GM21723 (cell line): ENCODE measurements at regions not wholly inside any gene's neighbourhood (a gene's known extent, or its start where the extent isn't known, plus 50 kb on each side); places are given as distances from the start of the nearest gene placed in this dataset.
A peak's percentile ranks its signal among the peaks of the same experiment; 100 is the strongest.

Experiments used
- ATAC-seq: cut with Tn5 transposase; IDR thresholded peaks from one replicate; pipeline ENCODE4 v1.9.1; 2021; ENCODE audit warnings: mild to moderate bottlenecking, moderate library complexity; ENCODE audit not compliant: unreplicated experiment

- ATAC-seq = peak; percentile 46
Observed at GRCh38 chr5:6274846-6275543, 103.4 kb downstream of the MED10 start.

- ATAC-seq = no peak
Observed at GRCh38 chr5:6273749-6274148, 104.6 kb downstream of the MED10 start.

GRCh38 chr5:6273090-6273735, 105.1 kb downstream of the MED10 start:
- ATAC-seq = peak; percentile 77

GRCh38 chr5:6269925-6270324, 108.4 kb downstream of the MED10 start:
- ATAC-seq = no peak

GRCh38 chr5:6266671-6267197, 111.6 kb downstream of the MED10 start:
- no peak for ATAC-seq

GRCh38 chr5:6264394-6264793, 114.0 kb downstream of the MED10 start:
- no peak for ATAC-seq

GRCh38 chr5:6262651-6263363, 115.5 kb downstream of the MED10 start:
- ATAC-seq = no peak

GRCh38 chr5:6261668-6262067, 116.7 kb downstream of the MED10 start:
- no peak for ATAC-seq

- ATAC-seq = no peak
Observed at GRCh38 chr5:6261256-6261655, 117.1 kb downstream of the MED10 start.

GRCh38 chr5:6260846-6261245, 117.5 kb downstream of the MED10 start:
- no peak for ATAC-seq

- ATAC-seq = no peak
Observed at GRCh38 chr5:6256901-6257300, 121.4 kb downstream of the MED10 start.

- no peak for ATAC-seq
Observed at GRCh38 chr5:6255956-6256355, 122.4 kb downstream of the MED10 start.

GRCh38 chr5:6253846-6254245, 124.5 kb downstream of the MED10 start:
- no peak for ATAC-seq

- ATAC-seq = no peak
Observed at GRCh38 chr5:6253281-6253680, 125.1 kb downstream of the MED10 start.

GRCh38 chr5:6252581-6252980, 125.8 kb downstream of the MED10 start:
- no peak for ATAC-seq

- ATAC-seq = no peak
Observed at GRCh38 chr5:6251565-6252102, 126.7 kb downstream of the MED10 start.

- ATAC-seq = no peak
Observed at GRCh38 chr5:6250121-6250520, 128.2 kb downstream of the MED10 start.

GRCh38 chr5:6248132-6248531, 130.2 kb downstream of the MED10 start:
- ATAC-seq = no peak

- no peak for ATAC-seq
Observed at GRCh38 chr5:6246820-6247437, 131.4 kb downstream of the MED10 start.

GRCh38 chr5:6244339-6244714, 134.0 kb downstream of the MED10 start:
- no peak for ATAC-seq

GRCh38 chr5:6243706-6244338, 134.5 kb downstream of the MED10 start:
- ATAC-seq = no peak
